PC-9 (cell line): ENCODE measurements at regions not wholly inside any gene's neighbourhood (a gene's known extent, or its start where the extent isn't known, plus 50 kb on each side); places are given as distances from the start of the nearest gene placed in this dataset.

ENCODE experiments used
- BruUV-seq: library from RNA; stranded (reverse); fragments of 400-500 nt; replicated peaks from 2 replicates; lab custom pipeline; 2021; lab: Mats Ljungman, UMichigan
- CTCF ChIA-PET: fragments of 300-600 bp; sonication (Branson Sonifier 250); formaldehyde crosslinking; loops from one replicate; lab custom pipeline; 2022; ENCODE audit warnings: antibody characterized with exemption; lab: Charles Lee
- POLR2A ChIA-PET: fragments of 300-600 bp; sonication (Branson Sonifier 250); formaldehyde crosslinking; loops from one replicate; lab custom pipeline; 2022; ENCODE audit warnings: antibody characterized with exemption; ENCODE audit not compliant: unreplicated experiment; lab: Charles Lee
- DNase-seq, 2 experiments: peaks; one replicate each; pipeline versions ENCODE4 v3.0.0 to v3.0.0-alpha.2; 2015 to 2022; ENCODE audit warnings: mixed read lengths in 1 of 2
- H2AFZ ChIP-seq: fragments of 200-600 bp; sonication (generic); 2 replicates; pipeline ENCODE4 v1.8.1; 2017; ENCODE audit warnings: antibody characterized with exemption
- H3F3A ChIP-seq: fragments of 200-600 bp; sonication (generic); 2 replicates; pipeline ENCODE4 v1.8.1; 2017; ENCODE audit warnings: antibody characterized with exemption, mild to moderate bottlenecking, low read depth; ENCODE audit not compliant: insufficient read depth
- H3K27ac ChIP-seq: fragments of 200-600 bp; sonication (generic); 2 replicates; pipeline ENCODE4 v1.6.1; 2016; ENCODE audit warnings: mixed run types
- H3K27me3 ChIP-seq: fragments of 200-600 bp; sonication (generic); 2 replicates; pipeline ENCODE4 v1.6.1; 2016; ENCODE audit warnings: low read depth, mixed run types; ENCODE audit not compliant: insufficient read depth
- H3K36me3 ChIP-seq: fragments of 200-600 bp; sonication (generic); 2 replicates; pipeline ENCODE4 v1.6.1; 2016; ENCODE audit warnings: low read depth, mixed run types
- H3K4me1 ChIP-seq: fragments of 200-600 bp; sonication (generic); replicated peaks from 2 replicates; pipeline ENCODE4 v1.6.1; 2016; ENCODE audit warnings: mixed run types; ENCODE audit not compliant: insufficient read depth
- H3K4me2 ChIP-seq: fragments of 200-600 bp; sonication (generic); 2 replicates; pipeline ENCODE4 v1.6.1; 2017; ENCODE audit warnings: mixed run types
- H3K4me3 ChIP-seq: fragments of 200-600 bp; sonication (generic); 2 replicates; pipeline ENCODE4 v1.6.1; 2016; ENCODE audit warnings: mixed run types
- H3K79me2 ChIP-seq: fragments of 200-600 bp; sonication (generic); 2 replicates; pipeline ENCODE4 v1.6.1; 2017; ENCODE audit warnings: low read depth, mixed run types
- H3K9me2 ChIP-seq: fragments of 200-600 bp; sonication (generic); 2 replicates; pipeline ENCODE4 v1.8.1; 2017; ENCODE audit warnings: mild to moderate bottlenecking; ENCODE audit not compliant: insufficient read depth
- H3K9me3 ChIP-seq: fragments of 200-600 bp; sonication (generic); 2 replicates; pipeline ENCODE4 v1.8.1; 2016; ENCODE audit warnings: low read depth; ENCODE audit not compliant: insufficient read depth
- H4K20me1 ChIP-seq: fragments of 200-600 bp; sonication (generic); 2 replicates; pipeline ENCODE4 v1.8.1; 2017; ENCODE audit not compliant: insufficient read depth
- EZH2 ChIP-seq: fragments of 200-600 bp; sonication (generic); IDR thresholded peaks from 2 replicates; pipeline ENCODE4 v1.8.0; 2017; ENCODE audit warnings: antibody characterized with exemption, low read depth
- intact Hi-C: fragments of 100-400 bp; cut with micrococcal nuclease; formaldehyde crosslinking; loops from one replicate; pipeline ENCODE4 v1.10.0; 2022; ENCODE audit not compliant: unreplicated experiment
- TF ChIP-seq, protein P1 (sequence below): fragments of 200-600 bp; sonication (generic); conservative IDR thresholded peaks from 2 replicates; pipeline ENCODE4 v1.6.1; 2017; ENCODE audit warnings: mixed run types, antibody characterized with exemption, mild to moderate bottlenecking, moderate library complexity

DNA sequence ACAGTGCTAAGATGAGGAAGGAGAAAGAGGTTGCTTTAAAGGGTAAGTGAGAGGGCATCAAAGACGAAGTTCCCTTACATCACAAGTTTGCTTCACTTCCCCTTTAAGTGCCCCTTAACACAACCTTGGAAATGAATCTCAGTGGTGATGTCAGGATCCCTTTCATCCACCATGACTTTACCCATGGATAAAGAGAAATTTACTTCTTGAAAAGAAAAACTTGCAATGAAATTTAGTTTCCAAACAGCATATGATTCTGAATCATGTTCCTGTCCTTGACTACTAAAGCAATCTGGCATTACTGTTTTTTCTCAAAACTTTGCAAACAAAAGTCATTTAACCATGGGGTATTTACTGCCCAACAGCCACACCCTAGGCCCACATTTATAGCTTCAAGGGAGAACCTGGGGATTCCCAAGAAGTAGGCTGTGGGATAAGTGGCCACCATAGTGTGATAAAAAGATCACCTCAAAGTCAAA, 135.9 kb downstream of the ITGB8 start:
- ChIA-PET POLR2A (no interaction called here), CTCF (no interaction called here)
- Histone ChIP-seq H3K36me3 (no peaks in the 10 kb centered on the region), H3K4me2 (no peak overlapping the region), H3K9me2 (no peaks in the 10 kb centered on the region), H3K27ac (no peak overlapping the region), H3K79me2 (no peaks in the 10 kb centered on the region), H3K4me3 (no peak overlapping the region), H4K20me1 (no peaks in the 10 kb centered on the region), H3F3A (no peaks in the 10 kb centered on the region), H3K4me1 (no peaks in the 10 kb centered on the region), H2AFZ (no peak overlapping the region), H3K27me3 (no peaks in the 10 kb centered on the region), H3K9me3 (no peaks in the 10 kb centered on the region)
- intact Hi-C loops: no loop called here
- BruUV-seq: no TSS peak
- no peak for DNase-seq
- TF ChIP-seq EZH2: no peak
- TF ChIP-seq, protein P1, sequence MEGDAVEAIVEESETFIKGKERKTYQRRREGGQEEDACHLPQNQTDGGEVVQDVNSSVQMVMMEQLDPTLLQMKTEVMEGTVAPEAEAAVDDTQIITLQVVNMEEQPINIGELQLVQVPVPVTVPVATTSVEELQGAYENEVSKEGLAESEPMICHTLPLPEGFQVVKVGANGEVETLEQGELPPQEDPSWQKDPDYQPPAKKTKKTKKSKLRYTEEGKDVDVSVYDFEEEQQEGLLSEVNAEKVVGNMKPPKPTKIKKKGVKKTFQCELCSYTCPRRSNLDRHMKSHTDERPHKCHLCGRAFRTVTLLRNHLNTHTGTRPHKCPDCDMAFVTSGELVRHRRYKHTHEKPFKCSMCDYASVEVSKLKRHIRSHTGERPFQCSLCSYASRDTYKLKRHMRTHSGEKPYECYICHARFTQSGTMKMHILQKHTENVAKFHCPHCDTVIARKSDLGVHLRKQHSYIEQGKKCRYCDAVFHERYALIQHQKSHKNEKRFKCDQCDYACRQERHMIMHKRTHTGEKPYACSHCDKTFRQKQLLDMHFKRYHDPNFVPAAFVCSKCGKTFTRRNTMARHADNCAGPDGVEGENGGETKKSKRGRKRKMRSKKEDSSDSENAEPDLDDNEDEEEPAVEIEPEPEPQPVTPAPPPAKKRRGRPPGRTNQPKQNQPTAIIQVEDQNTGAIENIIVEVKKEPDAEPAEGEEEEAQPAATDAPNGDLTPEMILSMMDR: no peak

DNA sequence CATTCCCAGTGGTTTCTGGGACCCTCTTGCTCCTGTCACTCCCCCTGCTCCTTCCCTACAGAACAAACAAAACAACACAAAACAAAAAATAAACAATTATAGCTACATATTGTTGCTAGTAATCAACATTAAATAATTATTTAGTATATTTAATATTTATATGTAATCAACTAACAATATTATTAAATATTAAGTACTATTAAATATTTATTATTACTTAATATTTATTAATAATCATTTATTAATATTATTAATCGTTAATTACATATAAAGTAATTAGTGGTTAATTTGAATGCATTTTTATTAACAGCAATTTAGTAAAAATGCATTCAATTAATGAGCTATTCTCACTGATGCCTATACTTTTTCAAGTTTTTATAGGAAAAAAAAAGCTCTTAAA, 139.4 kb downstream of the ITGB8 start:
- DNase-seq: no peak
- Histone ChIP-seq H3K9me3 (no peaks in the 10 kb centered on the region), H3K4me2 (no peak overlapping the region), H3K36me3 (no peaks in the 10 kb centered on the region), H3K4me1 (no peaks in the 10 kb centered on the region), H3F3A (no peaks in the 10 kb centered on the region), H3K27ac (no peak overlapping the region), H3K9me2 (no peaks in the 10 kb centered on the region), H3K27me3 (no peaks in the 10 kb centered on the region), H3K4me3 (no peak overlapping the region), H2AFZ (no peak overlapping the region), H3K79me2 (no peaks in the 10 kb centered on the region), H4K20me1 (no peaks in the 10 kb centered on the region)
- TF ChIP-seq EZH2: no peak
- TF ChIP-seq, protein P1: no peak
- intact Hi-C loops: no loop called here
- CTCF ChIA-PET: interaction anchor here (0.6 kb wide), 1 partner anchor 131 kb away, joined by 13 read pairs; no protein-coding TSS in a partner anchor
- no TSS peak for BruUV-seq
- POLR2A ChIA-PET: no interaction called here

DNA sequence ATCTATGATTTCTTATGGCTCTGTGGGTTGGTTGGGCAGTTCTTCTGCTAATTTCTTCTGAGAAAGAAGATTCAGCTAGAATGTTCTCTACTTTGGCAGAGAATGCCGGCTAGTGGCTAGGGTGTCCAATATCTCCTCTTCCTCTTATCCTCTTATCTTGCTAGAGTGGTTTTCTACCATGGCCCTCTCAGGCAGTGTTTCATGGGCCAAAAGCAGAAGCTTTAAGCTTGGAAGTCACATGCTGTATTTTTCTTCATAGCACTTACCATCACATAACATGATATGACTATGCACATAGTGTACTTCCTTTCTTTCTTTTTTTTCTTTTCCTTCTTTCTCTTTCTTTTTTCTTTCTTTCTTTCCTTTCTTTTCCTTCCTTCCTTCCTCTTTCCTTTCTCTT, 140.0 kb downstream of the ITGB8 start:
- Histone ChIP-seq H3K9me2 (no peaks in the 10 kb centered on the region), H3K4me2 (no peak overlapping the region), H3K27ac (no peak overlapping the region), H3K36me3 (no peaks in the 10 kb centered on the region), H3K4me3 (no peak overlapping the region), H4K20me1 (no peaks in the 10 kb centered on the region), H3K9me3 (no peaks in the 10 kb centered on the region), H3F3A (no peaks in the 10 kb centered on the region), H2AFZ (no peak overlapping the region), H3K79me2 (no peaks in the 10 kb centered on the region), H3K4me1 (no peaks in the 10 kb centered on the region), H3K27me3 (no peaks in the 10 kb centered on the region)
- POLR2A ChIA-PET: no interaction called here
- no peak for DNase-seq
- no TSS peak for BruUV-seq
- intact Hi-C loops: no loop called here
- CTCF ChIA-PET: no interaction called here
- TF ChIP-seq EZH2: no peak
- TF ChIP-seq, protein P1: no peak
